ENCODE measurements at regions not wholly inside any gene's neighbourhood (a gene's known extent, or its start where the extent isn't known, plus 50 kb on each side); places are given as distances from the start of the nearest gene placed in this dataset.

- no TSS peak for BruUV-seq (replicated peaks)
- H3K36me3 ChIP-seq (ENCODE audit: insufficient read depth, low read length, poor library complexity, severe bottlenecking): no peaks in the 10 kb centered on the region
- no peak overlapping the region for H3K27ac ChIP-seq (ENCODE audit: low read depth, low read length, poor library complexity, severe bottlenecking)
- no peaks in the 10 kb centered on the region for H3K9me3 ChIP-seq (ENCODE audit: low read depth, low read length, poor library complexity, severe bottlenecking)
- no peaks in the 10 kb centered on the region for H3K27me3 ChIP-seq (replicated peaks; ENCODE audit: insufficient read depth, low read depth, low read length, poor library complexity)
- CTCF ChIA-PET: no interaction called here
- TF ChIP-seq CTCF (conservative IDR thresholded peaks at IDR 0.05; ENCODE audit: low read depth, low read length): no peak
- TF ChIP-seq EZH2 (IDR thresholded peaks at IDR 0.05; ENCODE audit: borderline replicate concordance, low read depth, low read length, poor library complexity, severe bottlenecking): no peak
- intact Hi-C loops (cut with micrococcal nuclease; ENCODE audit: unreplicated experiment): no loop called here
- peak; percentile 11 for DNase-seq (ENCODE audit: low spot score)
- H3K4me3 ChIP-seq (ENCODE audit: low read depth, low read length, poor library complexity, severe bottlenecking): no peak overlapping the region
- H3K4me1 ChIP-seq (ENCODE audit: insufficient read depth, low read length, poor library complexity, severe bottlenecking): no peaks in the 10 kb centered on the region
- POLR2A ChIA-PET (ENCODE audit: low non-redundant PET): no interaction called here
Observed at GRCh38 chr16:20191566-20191965, 117.9 kb upstream of the GPR139 start.

GRCh38 chr16:20181949-20182348 lies 108.3 kb upstream of the GPR139 start:
- ChIA-PET CTCF (no interaction called here), POLR2A (ENCODE audit: low non-redundant PET) (no interaction called here)
- no peak for DNase-seq (ENCODE audit: low spot score)
- Histone ChIP-seq H3K4me1 (ENCODE audit: insufficient read depth, low read length, poor library complexity, severe bottlenecking) (no peaks in the 10 kb centered on the region), H3K36me3 (ENCODE audit: insufficient read depth, low read length, poor library complexity, severe bottlenecking) (no peaks in the 10 kb centered on the region), H3K9me3 (ENCODE audit: low read depth, low read length, poor library complexity, severe bottlenecking) (no peaks in the 10 kb centered on the region), H3K27me3 (replicated peaks; ENCODE audit: insufficient read depth, low read depth, low read length, poor library complexity) (no peaks in the 10 kb centered on the region), H3K4me3 (ENCODE audit: low read depth, low read length, poor library complexity, severe bottlenecking) (no peak overlapping the region), H3K27ac (ENCODE audit: low read depth, low read length, poor library complexity, severe bottlenecking) (no peak overlapping the region)
- no peak for TF ChIP-seq EZH2 (IDR thresholded peaks at IDR 0.05; ENCODE audit: borderline replicate concordance, low read depth, low read length, poor library complexity, severe bottlenecking)
- TF ChIP-seq CTCF (conservative IDR thresholded peaks at IDR 0.05; ENCODE audit: low read depth, low read length): no peak
- no TSS peak for BruUV-seq (replicated peaks)
- intact Hi-C loops (cut with micrococcal nuclease; ENCODE audit: unreplicated experiment): no loop called here

GRCh38 chr16:20181416-20181815 lies 107.7 kb upstream of the GPR139 start:
- BruUV-seq (replicated peaks): no TSS peak
- no peaks in the 10 kb centered on the region for H3K4me1 ChIP-seq (ENCODE audit: insufficient read depth, low read length, poor library complexity, severe bottlenecking)
- POLR2A ChIA-PET (ENCODE audit: low non-redundant PET): no interaction called here
- H3K36me3 ChIP-seq (ENCODE audit: insufficient read depth, low read length, poor library complexity, severe bottlenecking): no peaks in the 10 kb centered on the region
- no peaks in the 10 kb centered on the region for H3K9me3 ChIP-seq (ENCODE audit: low read depth, low read length, poor library complexity, severe bottlenecking)
- H3K27ac ChIP-seq (ENCODE audit: low read depth, low read length, poor library complexity, severe bottlenecking): no peak overlapping the region
- intact Hi-C loops (cut with micrococcal nuclease; ENCODE audit: unreplicated experiment): no loop called here
- no peak for TF ChIP-seq CTCF (conservative IDR thresholded peaks at IDR 0.05; ENCODE audit: low read depth, low read length)
- no peaks in the 10 kb centered on the region for H3K27me3 ChIP-seq (replicated peaks; ENCODE audit: insufficient read depth, low read depth, low read length, poor library complexity)
- no peak for DNase-seq (ENCODE audit: low spot score)
- H3K4me3 ChIP-seq (ENCODE audit: low read depth, low read length, poor library complexity, severe bottlenecking): no peak overlapping the region
- CTCF ChIA-PET: no interaction called here

Data from A673 (cell line).